Fibroblast of skin of scalp (primary cell): ENCODE measurements at regions not wholly inside any gene's neighbourhood (a gene's known extent, or its start where the extent isn't known, plus 50 kb on each side); places are given as distances from the start of the nearest gene placed in this dataset.

Source experiments
- DNase-seq: peaks from one replicate; pipeline ENCODE4 v3.0.0-alpha.2; 2013

DNA sequence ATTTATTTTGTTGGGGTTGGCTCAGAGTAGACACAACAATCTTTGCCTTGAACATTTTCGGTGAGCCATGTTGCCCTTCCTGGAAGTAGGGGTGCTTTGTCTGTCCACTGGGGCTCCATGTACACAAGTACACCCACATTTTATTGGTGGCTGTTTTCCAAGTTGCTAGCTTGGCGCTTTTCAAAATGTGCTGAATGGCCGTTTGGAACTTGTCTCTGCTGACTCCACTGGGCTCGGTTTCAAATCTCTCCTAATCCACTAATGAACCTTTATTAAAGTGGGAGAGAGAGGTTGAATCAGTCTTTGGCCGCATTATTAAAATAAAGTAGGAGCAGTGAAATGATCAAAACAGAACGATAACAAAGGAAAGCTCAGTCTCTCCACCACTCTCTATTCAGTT, 64.6 kb upstream of the TAF11L2 start:
- no peak for DNase-seq

DNA sequence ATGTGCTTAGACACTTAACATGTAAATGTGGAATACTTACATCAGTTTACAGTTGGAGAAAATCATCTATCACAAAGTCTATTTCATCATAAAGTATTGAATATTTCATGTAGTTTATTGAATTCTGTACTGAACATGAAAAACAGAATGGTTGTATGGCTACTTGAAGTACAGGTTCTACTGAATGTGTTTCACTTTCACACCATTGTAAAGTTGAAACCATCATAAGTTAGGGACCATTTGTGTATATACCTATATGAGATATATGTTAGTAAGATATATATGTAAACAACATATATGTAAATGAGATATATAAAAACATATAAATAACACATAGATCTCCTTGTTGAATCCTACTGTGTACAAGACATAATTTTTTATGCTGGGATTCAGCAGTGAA, 63.0 kb upstream of the TAF11L2 start:
- no peak for DNase-seq

DNA sequence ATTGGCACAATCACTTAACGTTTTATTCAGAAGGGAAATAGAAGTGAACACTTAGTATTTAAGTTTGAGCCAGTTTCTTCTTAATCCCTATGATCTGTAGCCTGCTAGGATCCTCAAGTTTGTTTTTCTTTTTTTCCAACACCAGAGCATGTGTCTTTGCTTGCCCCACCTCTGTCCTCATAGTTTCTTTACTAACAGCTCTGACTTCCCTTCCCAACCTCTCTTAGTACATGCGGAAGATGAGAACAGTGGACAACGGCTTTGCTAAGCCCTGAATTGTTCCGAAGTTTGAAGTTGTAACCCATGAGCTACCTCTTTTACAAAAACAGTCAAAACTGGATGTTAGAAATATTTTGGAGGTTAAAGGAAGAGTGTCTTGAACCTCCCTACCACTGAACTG, 61.7 kb upstream of the TAF11L2 start:
- DNase-seq: no peak

DNA sequence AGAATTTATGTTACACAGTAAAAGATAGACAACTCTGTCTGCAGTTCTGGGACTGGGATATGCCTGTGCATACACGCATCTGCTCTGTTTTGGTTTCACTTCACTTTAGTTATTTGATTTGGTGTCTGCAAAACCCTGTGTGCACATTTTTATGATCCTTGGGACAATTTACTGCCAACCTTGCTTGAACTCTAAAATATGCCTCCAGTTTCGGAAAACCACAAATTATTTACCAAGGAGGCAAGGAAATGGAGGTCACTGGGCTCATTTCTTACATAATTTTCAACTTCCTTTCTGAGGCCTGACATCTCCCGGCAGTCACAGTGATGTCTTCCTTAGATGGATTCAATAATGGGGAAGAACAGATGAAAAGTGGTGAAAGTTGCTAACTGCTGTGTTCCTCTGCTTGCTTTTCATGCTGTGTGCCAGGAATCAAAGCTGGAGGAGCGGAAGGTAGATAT, 61.2 kb upstream of the TAF11L2 start:
- DNase-seq: peak; percentile 4

DNA sequence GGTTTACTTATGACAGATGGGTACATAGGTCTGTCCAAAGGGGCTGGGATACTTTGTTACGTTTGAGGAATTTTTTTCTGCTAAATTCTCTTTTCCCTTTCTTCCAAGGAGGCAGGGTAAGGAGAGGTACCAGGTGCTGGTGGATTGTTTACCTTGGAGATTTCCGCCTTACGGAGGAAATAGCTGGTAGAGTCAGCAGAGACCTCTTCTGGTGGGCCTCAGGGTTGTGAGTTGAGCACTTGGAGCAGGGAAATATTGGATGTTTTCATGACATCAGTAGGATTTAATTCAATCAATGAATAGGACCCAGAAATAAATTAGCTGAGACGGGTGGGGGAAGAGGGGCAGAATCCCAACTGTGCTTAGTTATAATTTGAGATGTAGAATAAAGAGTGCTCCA, 60.0 kb upstream of the TAF11L2 start:
- no peak for DNase-seq

DNA sequence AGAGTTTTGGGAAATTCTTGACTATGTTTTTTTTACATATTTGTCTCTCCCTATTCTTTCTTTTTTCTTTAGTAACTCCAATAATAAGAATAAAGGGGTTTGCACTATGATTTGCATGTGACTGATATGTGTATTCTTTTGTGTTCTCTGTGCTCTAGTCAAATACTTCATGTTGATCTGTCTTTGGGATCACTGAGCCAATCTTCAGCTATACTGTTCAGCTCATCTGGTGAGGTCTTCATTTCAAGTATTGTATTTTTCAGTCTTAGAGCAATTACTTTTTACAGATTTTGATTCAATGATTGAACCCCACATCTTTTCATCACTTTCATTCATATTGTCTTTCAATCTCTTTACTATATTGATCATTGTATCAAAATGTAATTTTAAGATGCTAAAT, 58.1 kb upstream of the TAF11L2 start:
- DNase-seq: no peak

DNA sequence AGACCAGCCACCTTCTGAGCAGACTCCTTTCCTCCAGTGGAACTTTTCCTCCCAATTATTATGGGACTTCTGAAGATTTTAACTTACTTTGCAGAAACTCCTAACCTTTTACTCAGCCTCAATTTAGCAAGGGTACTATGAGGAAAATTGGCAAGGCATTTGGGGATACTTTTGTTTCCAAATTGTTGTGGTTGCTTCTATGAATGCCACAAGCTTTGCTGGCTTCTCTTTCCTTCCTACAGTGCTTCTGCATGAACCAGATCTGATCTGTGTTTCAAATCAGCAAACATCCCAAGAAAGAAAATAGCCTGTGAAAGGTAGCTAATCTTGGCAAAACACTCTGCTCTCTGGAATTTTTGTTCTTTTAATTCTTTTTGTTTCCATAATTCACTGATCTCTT, 57.3 kb upstream of the TAF11L2 start:
- DNase-seq: peak; percentile 7

DNA sequence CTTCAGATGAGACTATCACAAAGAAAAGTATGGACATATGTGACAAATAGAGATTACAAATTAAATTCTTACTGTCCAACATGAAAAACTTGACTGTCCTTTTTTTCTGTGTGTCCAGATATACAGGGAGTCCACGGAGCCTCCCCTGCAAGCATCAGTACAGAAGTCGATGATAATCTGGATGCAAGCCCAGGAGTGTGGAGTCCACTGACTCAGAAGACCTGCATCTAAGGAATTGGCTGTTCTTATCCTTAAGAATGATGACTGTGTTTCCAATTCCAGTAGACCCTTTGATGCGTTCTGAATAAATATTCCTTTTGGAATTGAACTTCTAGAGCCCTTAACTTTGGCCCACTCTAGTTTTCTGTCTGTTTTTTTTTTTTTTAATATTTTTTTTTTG, 56.7 kb upstream of the TAF11L2 start:
- DNase-seq: peak; percentile 81

DNA sequence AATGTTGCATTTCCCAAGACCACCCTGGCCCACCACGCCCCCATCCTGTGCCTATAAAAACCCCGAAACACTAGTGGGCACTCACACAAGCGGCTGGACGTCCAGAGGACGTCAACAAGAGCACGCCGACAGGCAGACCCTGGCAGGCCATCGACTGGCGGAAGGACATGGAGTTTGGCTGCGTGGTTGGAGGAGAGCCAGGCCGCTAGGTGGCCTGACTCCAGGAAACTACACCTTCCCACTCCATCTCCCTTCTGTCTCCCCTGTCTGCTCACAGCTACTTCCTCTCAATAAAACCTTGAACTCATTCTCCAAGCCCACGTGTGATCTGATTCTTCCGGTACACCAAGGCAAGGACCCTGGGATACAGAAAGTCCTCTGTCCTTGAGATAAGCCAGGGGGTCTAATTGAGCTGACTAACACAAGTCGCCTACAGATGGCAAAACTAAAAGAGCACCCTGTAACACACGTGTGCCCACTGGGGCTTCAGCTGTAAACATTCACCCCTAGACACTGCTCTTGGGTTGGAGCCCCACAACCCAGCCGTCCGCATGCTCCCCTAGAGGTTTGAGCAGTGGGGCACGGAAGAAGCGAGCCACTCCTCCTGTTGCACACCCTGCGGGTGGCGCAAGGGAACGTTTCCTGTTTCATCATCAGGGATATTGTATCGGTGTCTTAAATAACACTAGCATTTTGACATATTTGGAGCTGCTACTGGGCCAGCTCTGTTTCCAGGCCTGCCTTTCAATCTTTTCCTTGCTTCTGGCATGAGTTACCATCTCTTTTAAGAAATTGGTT, 54.5 kb upstream of the TAF11L2 start:
- DNase-seq: no peak

DNA sequence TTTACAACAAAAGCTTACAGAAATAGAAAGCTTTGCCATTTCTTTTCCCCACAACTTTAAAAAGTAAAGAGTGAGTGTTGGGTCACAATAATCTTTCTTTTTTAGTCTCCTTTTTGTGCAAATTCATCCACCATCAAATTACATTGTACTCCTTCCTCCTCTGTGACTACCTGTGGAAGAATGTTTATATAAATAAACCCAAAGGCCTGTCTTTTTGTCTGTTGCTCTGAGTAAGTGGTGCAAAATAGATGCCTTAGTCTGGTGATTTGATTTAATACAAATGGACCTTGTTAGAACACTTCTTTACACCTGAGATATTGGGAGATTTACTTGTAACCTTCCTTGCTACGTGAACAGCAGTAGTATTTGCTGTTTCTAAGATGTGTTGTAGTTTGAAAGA, 53.5 kb upstream of the TAF11L2 start:
- DNase-seq: no peak

DNA sequence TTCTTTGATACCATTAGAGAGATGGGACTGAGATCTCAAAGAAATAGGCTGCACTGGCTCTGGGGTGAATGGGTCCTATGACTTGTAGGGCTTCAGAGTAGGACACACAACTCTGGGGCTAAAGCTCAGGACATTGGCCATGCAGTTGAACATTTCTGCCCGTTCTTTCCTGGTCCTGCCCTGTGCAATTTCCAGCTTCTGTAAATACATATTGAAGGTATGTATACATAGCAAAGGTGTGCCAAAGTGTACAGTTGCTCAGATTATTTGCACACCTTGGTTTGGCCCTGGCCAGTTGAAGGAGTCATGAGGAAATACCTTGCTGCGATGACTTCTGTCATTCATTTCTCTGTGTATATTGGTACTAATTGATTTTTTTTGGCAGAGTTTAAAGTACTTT, 52.8 kb upstream of the TAF11L2 start:
- DNase-seq: no peak
